ENCODE measurements at regions not wholly inside any gene's neighbourhood (a gene's known extent, or its start where the extent isn't known, plus 50 kb on each side); places are given as distances from the start of the nearest gene placed in this dataset.

DNA sequence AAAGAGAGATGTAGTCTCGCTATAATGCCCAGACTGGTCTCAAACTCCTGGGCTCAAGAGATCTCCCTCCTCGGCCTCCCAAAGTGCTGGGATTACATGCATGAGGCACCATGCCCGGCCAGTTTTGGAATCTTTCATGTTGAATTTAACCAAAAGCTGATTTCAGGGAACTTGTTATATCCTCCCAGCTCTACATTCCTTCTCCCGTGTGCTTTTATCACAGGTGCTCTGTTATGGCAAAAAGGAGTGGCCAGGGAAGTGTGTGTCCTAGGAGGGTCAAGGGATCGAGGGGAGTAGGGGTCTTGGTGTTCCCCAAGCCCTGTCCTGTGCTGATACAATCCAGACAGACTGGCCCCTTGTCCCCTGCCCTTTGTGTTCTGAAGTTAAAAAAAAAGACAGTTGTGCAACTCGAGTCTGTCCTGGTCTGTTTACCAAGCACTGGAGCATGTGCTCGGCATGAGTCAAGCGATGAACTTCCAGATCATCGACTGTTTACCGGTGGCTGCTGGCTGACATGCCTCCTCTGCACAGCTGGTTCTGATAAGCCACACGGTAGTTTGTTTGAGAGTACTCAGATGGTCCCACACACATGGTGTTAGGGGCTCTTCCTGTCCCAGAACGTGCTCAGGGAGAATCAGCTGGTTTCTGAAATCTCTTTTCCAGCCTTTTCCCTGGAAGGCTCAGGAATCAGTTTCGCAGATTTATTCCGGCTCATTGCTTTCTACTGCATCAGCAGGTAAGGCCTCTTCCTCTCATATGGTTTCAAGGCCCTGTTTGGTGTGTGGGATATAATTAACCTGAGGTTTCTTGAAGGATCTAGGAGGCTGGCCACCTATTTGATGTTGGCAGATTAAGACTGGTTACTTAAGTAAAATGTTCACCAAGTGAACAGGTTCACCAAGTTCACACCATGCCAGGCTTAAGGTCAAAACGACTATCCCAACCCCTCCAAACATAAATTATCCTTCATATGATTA, 52.6 kb upstream of the NAA20 start (continued):
- TF ChIP-seq RXRB (CRISPR knock-in tag; IDR thresholded peaks at IDR 0.05; ENCODE audit: borderline replicate concordance) (peak; percentile 99), ZNF101 (CRISPR knock-in tag; IDR thresholded peaks at IDR 0.05; ENCODE audit: borderline replicate concordance, low read depth) (peak; percentile 99), ZMYM3 (CRISPR knock-in tag; IDR thresholded peaks at IDR 0.05) (peak; percentile 99), ZNF564 (CRISPR knock-in tag; IDR thresholded peaks at IDR 0.05) (peak; percentile 99), ZNF224 (CRISPR knock-in tag; IDR thresholded peaks at IDR 0.05) (peak; percentile 100), TCF7 (IDR thresholded peaks at IDR 0.05; ENCODE audit: low read depth) (peak; percentile 89), ZNF746 (CRISPR knock-in tag; IDR thresholded peaks at IDR 0.05) (peak; percentile 99), ZNF567 (CRISPR knock-in tag; IDR thresholded peaks at IDR 0.05; ENCODE audit: borderline replicate concordance) (peak; percentile 100; the same call in 1 of the 2 replicates), ZBTB21 (CRISPR knock-in tag; IDR thresholded peaks at IDR 0.05) (peak; percentile 89), ZNF496 (CRISPR knock-in tag; IDR thresholded peaks at IDR 0.05; ENCODE audit: insufficient replicate concordance) (peak; percentile 78), ZNF225 (CRISPR knock-in tag; IDR thresholded peaks at IDR 0.05) (peak; percentile 100; the same call in 1 of the 2 replicates), ELF1 (CRISPR knock-in tag; IDR thresholded peaks at IDR 0.05) (peak; percentile 81)
- TF ChIP-seq, protein P1, sequence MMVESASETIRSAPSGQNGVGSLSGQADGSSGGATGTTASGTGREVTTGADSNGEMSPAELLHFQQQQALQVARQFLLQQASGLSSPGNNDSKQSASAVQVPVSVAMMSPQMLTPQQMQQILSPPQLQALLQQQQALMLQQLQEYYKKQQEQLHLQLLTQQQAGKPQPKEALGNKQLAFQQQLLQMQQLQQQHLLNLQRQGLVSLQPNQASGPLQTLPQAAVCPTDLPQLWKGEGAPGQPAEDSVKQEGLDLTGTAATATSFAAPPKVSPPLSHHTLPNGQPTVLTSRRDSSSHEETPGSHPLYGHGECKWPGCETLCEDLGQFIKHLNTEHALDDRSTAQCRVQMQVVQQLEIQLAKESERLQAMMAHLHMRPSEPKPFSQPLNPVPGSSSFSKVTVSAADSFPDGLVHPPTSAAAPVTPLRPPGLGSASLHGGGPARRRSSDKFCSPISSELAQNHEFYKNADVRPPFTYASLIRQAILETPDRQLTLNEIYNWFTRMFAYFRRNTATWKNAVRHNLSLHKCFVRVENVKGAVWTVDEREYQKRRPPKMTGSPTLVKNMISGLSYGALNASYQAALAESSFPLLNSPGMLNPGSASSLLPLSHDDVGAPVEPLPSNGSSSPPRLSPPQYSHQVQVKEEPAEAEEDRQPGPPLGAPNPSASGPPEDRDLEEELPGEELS (CRISPR knock-in tag; IDR thresholded peaks at IDR 0.05): peak; percentile 100
- TF ChIP-seq, protein P2, sequence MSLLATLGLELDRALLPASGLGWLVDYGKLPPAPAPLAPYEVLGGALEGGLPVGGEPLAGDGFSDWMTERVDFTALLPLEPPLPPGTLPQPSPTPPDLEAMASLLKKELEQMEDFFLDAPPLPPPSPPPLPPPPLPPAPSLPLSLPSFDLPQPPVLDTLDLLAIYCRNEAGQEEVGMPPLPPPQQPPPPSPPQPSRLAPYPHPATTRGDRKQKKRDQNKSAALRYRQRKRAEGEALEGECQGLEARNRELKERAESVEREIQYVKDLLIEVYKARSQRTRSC (CRISPR knock-in tag; IDR thresholded peaks at IDR 0.05; ENCODE audit: low read depth): peak; percentile 100
- TF ChIP-seq, protein P3, sequence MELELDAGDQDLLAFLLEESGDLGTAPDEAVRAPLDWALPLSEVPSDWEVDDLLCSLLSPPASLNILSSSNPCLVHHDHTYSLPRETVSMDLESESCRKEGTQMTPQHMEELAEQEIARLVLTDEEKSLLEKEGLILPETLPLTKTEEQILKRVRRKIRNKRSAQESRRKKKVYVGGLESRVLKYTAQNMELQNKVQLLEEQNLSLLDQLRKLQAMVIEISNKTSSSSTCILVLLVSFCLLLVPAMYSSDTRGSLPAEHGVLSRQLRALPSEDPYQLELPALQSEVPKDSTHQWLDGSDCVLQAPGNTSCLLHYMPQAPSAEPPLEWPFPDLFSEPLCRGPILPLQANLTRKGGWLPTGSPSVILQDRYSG (CRISPR knock-in tag; IDR thresholded peaks at IDR 0.05): peak; percentile 100
- TF ChIP-seq, protein P4, sequence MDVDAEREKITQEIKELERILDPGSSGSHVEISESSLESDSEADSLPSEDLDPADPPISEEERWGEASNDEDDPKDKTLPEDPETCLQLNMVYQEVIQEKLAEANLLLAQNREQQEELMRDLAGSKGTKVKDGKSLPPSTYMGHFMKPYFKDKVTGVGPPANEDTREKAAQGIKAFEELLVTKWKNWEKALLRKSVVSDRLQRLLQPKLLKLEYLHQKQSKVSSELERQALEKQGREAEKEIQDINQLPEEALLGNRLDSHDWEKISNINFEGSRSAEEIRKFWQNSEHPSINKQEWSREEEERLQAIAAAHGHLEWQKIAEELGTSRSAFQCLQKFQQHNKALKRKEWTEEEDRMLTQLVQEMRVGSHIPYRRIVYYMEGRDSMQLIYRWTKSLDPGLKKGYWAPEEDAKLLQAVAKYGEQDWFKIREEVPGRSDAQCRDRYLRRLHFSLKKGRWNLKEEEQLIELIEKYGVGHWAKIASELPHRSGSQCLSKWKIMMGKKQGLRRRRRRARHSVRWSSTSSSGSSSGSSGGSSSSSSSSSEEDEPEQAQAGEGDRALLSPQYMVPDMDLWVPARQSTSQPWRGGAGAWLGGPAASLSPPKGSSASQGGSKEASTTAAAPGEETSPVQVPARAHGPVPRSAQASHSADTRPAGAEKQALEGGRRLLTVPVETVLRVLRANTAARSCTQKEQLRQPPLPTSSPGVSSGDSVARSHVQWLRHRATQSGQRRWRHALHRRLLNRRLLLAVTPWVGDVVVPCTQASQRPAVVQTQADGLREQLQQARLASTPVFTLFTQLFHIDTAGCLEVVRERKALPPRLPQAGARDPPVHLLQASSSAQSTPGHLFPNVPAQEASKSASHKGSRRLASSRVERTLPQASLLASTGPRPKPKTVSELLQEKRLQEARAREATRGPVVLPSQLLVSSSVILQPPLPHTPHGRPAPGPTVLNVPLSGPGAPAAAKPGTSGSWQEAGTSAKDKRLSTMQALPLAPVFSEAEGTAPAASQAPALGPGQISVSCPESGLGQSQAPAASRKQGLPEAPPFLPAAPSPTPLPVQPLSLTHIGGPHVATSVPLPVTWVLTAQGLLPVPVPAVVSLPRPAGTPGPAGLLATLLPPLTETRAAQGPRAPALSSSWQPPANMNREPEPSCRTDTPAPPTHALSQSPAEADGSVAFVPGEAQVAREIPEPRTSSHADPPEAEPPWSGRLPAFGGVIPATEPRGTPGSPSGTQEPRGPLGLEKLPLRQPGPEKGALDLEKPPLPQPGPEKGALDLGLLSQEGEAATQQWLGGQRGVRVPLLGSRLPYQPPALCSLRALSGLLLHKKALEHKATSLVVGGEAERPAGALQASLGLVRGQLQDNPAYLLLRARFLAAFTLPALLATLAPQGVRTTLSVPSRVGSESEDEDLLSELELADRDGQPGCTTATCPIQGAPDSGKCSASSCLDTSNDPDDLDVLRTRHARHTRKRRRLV (CRISPR knock-in tag; IDR thresholded peaks at IDR 0.05): peak; percentile 98
- TF ChIP-seq, protein P5, sequence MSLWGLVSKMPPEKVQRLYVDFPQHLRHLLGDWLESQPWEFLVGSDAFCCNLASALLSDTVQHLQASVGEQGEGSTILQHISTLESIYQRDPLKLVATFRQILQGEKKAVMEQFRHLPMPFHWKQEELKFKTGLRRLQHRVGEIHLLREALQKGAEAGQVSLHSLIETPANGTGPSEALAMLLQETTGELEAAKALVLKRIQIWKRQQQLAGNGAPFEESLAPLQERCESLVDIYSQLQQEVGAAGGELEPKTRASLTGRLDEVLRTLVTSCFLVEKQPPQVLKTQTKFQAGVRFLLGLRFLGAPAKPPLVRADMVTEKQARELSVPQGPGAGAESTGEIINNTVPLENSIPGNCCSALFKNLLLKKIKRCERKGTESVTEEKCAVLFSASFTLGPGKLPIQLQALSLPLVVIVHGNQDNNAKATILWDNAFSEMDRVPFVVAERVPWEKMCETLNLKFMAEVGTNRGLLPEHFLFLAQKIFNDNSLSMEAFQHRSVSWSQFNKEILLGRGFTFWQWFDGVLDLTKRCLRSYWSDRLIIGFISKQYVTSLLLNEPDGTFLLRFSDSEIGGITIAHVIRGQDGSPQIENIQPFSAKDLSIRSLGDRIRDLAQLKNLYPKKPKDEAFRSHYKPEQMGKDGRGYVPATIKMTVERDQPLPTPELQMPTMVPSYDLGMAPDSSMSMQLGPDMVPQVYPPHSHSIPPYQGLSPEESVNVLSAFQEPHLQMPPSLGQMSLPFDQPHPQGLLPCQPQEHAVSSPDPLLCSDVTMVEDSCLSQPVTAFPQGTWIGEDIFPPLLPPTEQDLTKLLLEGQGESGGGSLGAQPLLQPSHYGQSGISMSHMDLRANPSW (CRISPR knock-in tag; IDR thresholded peaks at IDR 0.05; ENCODE audit: borderline replicate concordance): peak; percentile 100

Measured in HepG2 (cell line).